Fibroblast of skin of right quadriceps (primary cell): ENCODE measurements at regions not wholly inside any gene's neighbourhood (a gene's known extent, or its start where the extent isn't known, plus 50 kb on each side); places are given as distances from the start of the nearest gene placed in this dataset.
"Not testable (repeated sequence)": the region's sequence is repeated elsewhere in the genome, so short reads cannot be mapped to it uniquely, and the experiment has no call there.

Source experiments
- DNase-seq: peaks from one replicate; pipeline ENCODE4 v3.0.0-alpha.2; 2013

- no peak for DNase-seq
Measured at GRCh38 chr2:875687-876615, 74.7 kb upstream of the SNTG2 start.

GRCh38 chr2:873651-874580 is 76.7 kb upstream of the SNTG2 start:
- no peak for DNase-seq

- DNase-seq: no peak
Measured at GRCh38 chr2:873027-873426, 77.6 kb upstream of the SNTG2 start.

- DNase-seq: no peak
Measured at GRCh38 chr2:871926-872680, 78.5 kb upstream of the SNTG2 start.

GRCh38 chr2:871175-871727 is 79.4 kb upstream of the SNTG2 start:
- DNase-seq: no peak

GRCh38 chr2:870426-870825 is 80.2 kb upstream of the SNTG2 start:
- no peak for DNase-seq

GRCh38 chr2:869894-870293 is 80.8 kb upstream of the SNTG2 start:
- no peak for DNase-seq

GRCh38 chr2:869357-869871 is 81.2 kb upstream of the SNTG2 start:
- no peak for DNase-seq

- not testable (repeated sequence) for DNase-seq
Measured at GRCh38 chr2:868857-869256, 81.8 kb upstream of the SNTG2 start.

GRCh38 chr2:867296-867695 is 83.4 kb upstream of the SNTG2 start:
- no peak for DNase-seq

GRCh38 chr2:866887-867286 is 83.8 kb upstream of the SNTG2 start:
- DNase-seq: no peak

GRCh38 chr2:866009-866680 is 84.5 kb upstream of the SNTG2 start:
- DNase-seq: no peak

- no peak for DNase-seq
Measured at GRCh38 chr2:864501-865106, 86.0 kb upstream of the SNTG2 start.

- DNase-seq: no peak
Measured at GRCh38 chr2:863732-864450, 86.8 kb upstream of the SNTG2 start.

GRCh38 chr2:862731-863466 is 87.8 kb upstream of the SNTG2 start:
- DNase-seq: no peak

GRCh38 chr2:862355-862687 is 88.3 kb upstream of the SNTG2 start:
- DNase-seq: no peak

- no peak for DNase-seq
Measured at GRCh38 chr2:861655-862354, 88.8 kb upstream of the SNTG2 start.

GRCh38 chr2:860259-860855 is 90.3 kb upstream of the SNTG2 start:
- DNase-seq: no peak

- DNase-seq: no peak
Measured at GRCh38 chr2:858646-859045, 92.0 kb upstream of the SNTG2 start.
